ENCODE measurements at regions not wholly inside any gene's neighbourhood (a gene's known extent, or its start where the extent isn't known, plus 50 kb on each side); places are given as distances from the start of the nearest gene placed in this dataset.

GRCh38 chr15:70189826-70190695 is 92.3 kb upstream of the TLE3 start:
- Histone ChIP-seq H3K27me3 (ENCODE audit: control insufficient read depth, insufficient read depth, low read length) (no peaks in the 10 kb centered on the region), H3K27ac (ENCODE audit: low read depth in 2 of 2, low read length in 2 of 2) (no peak overlapping the region), H3K36me3 (ENCODE audit: control insufficient read depth in 2 of 3, insufficient read depth in 3 of 3, low read length in 3 of 3) (no peaks in the 10 kb centered on the region), H3K4me3 (ENCODE audit: low read length in 3 of 3) (no peak overlapping the region), H3K9ac (ENCODE audit: low read length in 3 of 3) (no peak overlapping the region), H3K4me1 (ENCODE audit: control insufficient read depth in 2 of 3, insufficient read depth in 2 of 3, low read depth in 1 of 3, low read length in 3 of 3) (no peaks in the 10 kb centered on the region), H3K9me3 (ENCODE audit: control insufficient read depth in 2 of 3, insufficient read depth in 1 of 3, low read length in 3 of 3) (peaks cover 0 to 7% (median 0%) of the 10 kb centered on the region in 3 donors)
- TF ChIP-seq CTCF (IDR thresholded peaks at IDR 0.05; ENCODE audit: borderline replicate concordance, extremely low read depth, insufficient read depth): no peak
- DNase-seq (no peak), FAIRE-seq (no peak)
- intact Hi-C loops (cut with DNase I): no loop called here

- Histone ChIP-seq H3K27me3 (ENCODE audit: control insufficient read depth, insufficient read depth, low read length) (no peaks in the 10 kb centered on the region), H3K27ac (ENCODE audit: low read depth in 2 of 2, low read length in 2 of 2) (no peak overlapping the region), H3K36me3 (ENCODE audit: control insufficient read depth in 2 of 3, insufficient read depth in 3 of 3, low read length in 3 of 3) (no peaks in the 10 kb centered on the region), H3K9me3 (ENCODE audit: control insufficient read depth in 2 of 3, insufficient read depth in 1 of 3, low read length in 3 of 3) (peaks cover 0 to 7% (median 0%) of the 10 kb centered on the region in 3 donors), H3K9ac (ENCODE audit: low read length in 3 of 3) (no peak overlapping the region), H3K4me3 (ENCODE audit: low read length in 3 of 3) (no peak overlapping the region), H3K4me1 (ENCODE audit: control insufficient read depth in 2 of 3, insufficient read depth in 2 of 3, low read depth in 1 of 3, low read length in 3 of 3) (no peaks in the 10 kb centered on the region)
- no peak for FAIRE-seq
- DNase-seq: no peak
- intact Hi-C loops (cut with DNase I): no loop called here
- TF ChIP-seq CTCF (IDR thresholded peaks at IDR 0.05; ENCODE audit: borderline replicate concordance, extremely low read depth, insufficient read depth): no peak
Observed at GRCh38 chr15:70188286-70188685, 90.6 kb upstream of the TLE3 start.

GRCh38 chr15:70187331-70187730 is 89.6 kb upstream of the TLE3 start:
- Histone ChIP-seq H3K27ac (ENCODE audit: low read depth in 2 of 2, low read length in 2 of 2) (no peak overlapping the region), H3K9me3 (ENCODE audit: control insufficient read depth in 2 of 3, insufficient read depth in 1 of 3, low read length in 3 of 3) (peaks cover 0 to 7% (median 0%) of the 10 kb centered on the region in 3 donors), H3K27me3 (ENCODE audit: control insufficient read depth, insufficient read depth, low read length) (no peaks in the 10 kb centered on the region), H3K4me1 (ENCODE audit: control insufficient read depth in 2 of 3, insufficient read depth in 2 of 3, low read depth in 1 of 3, low read length in 3 of 3) (no peaks in the 10 kb centered on the region), H3K9ac (ENCODE audit: low read length in 3 of 3) (no peak overlapping the region), H3K36me3 (ENCODE audit: control insufficient read depth in 2 of 3, insufficient read depth in 3 of 3, low read length in 3 of 3) (no peaks in the 10 kb centered on the region), H3K4me3 (ENCODE audit: low read length in 3 of 3) (no peak overlapping the region)
- no peak for TF ChIP-seq CTCF (IDR thresholded peaks at IDR 0.05; ENCODE audit: borderline replicate concordance, extremely low read depth, insufficient read depth)
- intact Hi-C loops (cut with DNase I): no loop called here
- FAIRE-seq: no peak
- no peak for DNase-seq
